Keratinocyte (primary cell): ENCODE measurements at regions not wholly inside any gene's neighbourhood (a gene's known extent, or its start where the extent isn't known, plus 50 kb on each side); places are given as distances from the start of the nearest gene placed in this dataset.

Source experiments
- EZH2 ChIP-seq: IDR thresholded peaks from one replicate; pipeline ENCODE4 v1.6.1; 2012; ENCODE audit warnings: inconsistent platforms, mild to moderate bottlenecking, low read length, moderate library complexity
- TF ChIP-seq, protein P1 (sequence below), 3 experiments: IDR thresholded peaks in 1 of 3; conservative IDR thresholded peaks in 1 of 3; optimal IDR thresholded peaks in 1 of 3; 2 replicates in 2 of 3; 3 replicates in 1 of 3; pipeline versions ENCODE3 to v1.5.1; 2011; ENCODE audit warnings: low read length in 3 of 3, mild to moderate bottlenecking in 3 of 3, moderate library complexity in 2 of 3, control low read depth in 1 of 3, inconsistent platforms in 1 of 3; ENCODE audit not compliant: insufficient read depth in 2 of 3; ENCODE audit errors: extremely low read depth in 1 of 3

DNA sequence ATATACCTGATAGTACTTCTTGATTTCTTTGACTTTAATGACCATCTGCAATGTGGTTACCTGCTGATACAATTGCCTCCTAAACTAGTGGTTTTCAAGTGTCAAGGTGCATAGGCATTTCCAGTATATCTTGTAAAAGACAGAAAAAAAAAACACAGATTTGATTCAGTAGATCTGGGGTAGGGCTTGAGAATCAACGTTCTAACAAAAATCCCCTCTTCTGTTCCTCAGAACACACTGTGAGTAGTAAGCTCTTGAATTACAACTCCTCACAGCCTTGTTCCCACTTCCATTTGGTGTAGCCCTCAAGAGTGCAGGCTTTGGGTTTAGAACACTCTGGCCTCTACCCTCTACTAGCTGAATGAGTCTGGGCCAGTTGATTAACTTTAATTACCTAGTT is 78.0 kb upstream of the CTSC start:
- TF ChIP-seq, protein P1, sequence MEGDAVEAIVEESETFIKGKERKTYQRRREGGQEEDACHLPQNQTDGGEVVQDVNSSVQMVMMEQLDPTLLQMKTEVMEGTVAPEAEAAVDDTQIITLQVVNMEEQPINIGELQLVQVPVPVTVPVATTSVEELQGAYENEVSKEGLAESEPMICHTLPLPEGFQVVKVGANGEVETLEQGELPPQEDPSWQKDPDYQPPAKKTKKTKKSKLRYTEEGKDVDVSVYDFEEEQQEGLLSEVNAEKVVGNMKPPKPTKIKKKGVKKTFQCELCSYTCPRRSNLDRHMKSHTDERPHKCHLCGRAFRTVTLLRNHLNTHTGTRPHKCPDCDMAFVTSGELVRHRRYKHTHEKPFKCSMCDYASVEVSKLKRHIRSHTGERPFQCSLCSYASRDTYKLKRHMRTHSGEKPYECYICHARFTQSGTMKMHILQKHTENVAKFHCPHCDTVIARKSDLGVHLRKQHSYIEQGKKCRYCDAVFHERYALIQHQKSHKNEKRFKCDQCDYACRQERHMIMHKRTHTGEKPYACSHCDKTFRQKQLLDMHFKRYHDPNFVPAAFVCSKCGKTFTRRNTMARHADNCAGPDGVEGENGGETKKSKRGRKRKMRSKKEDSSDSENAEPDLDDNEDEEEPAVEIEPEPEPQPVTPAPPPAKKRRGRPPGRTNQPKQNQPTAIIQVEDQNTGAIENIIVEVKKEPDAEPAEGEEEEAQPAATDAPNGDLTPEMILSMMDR (optimal IDR thresholded peaks at IDR 0.05 in 1 of 3, IDR thresholded peaks at IDR 0.05 in 1 of 3, conservative IDR thresholded peaks at IDR 0.05 in 1 of 3; ENCODE audit: extremely low read depth in 1 of 3, insufficient read depth in 2 of 3, low read length in 3 of 3), result no peak
- no peak for TF ChIP-seq EZH2
